RWPE2 (cell line): ENCODE measurements at regions not wholly inside any gene's neighbourhood (a gene's known extent, or its start where the extent isn't known, plus 50 kb on each side); places are given as distances from the start of the nearest gene placed in this dataset.
A peak's percentile ranks its signal among the peaks of the same experiment; 100 is the strongest.
"Not testable (repeated sequence)": the region's sequence is repeated elsewhere in the genome, so short reads cannot be mapped to it uniquely, and the experiment has no call there.

ENCODE experiments used
- ATAC-seq: fragments of 200-7000 bp; cut with Tn5 transposase; 3 replicates; pipeline ENCODE4 v1.9.1; 2021; ENCODE audit warnings: low read depth
- DNase-seq: peaks from one replicate; pipeline ENCODE4 v3.0.0-alpha.2; 2020; ENCODE audit warnings: low spot score
- H3K27ac ChIP-seq: fragments of 450-650 bp; 2 replicates; pipeline ENCODE4 v1.5.1; 2017; ENCODE audit warnings: mild to moderate bottlenecking; ENCODE audit not compliant: poor library complexity, severe bottlenecking
- H3K27me3 ChIP-seq: fragments of 250-450 bp; sonication (Bioruptor Pico); 2 replicates; pipeline ENCODE4 v1.5.1; 2021; ENCODE audit warnings: mild to moderate bottlenecking, moderate library complexity; ENCODE audit not compliant: insufficient read depth, poor library complexity, severe bottlenecking
- H3K36me3 ChIP-seq: fragments of 250-450 bp; sonication (Bioruptor Pico); 2 replicates; pipeline ENCODE4 v1.5.1; 2020; ENCODE audit warnings: low read depth, mild to moderate bottlenecking, moderate library complexity
- H3K4me1 ChIP-seq: fragments of 250-450 bp; sonication (Bioruptor Pico); 2 replicates; pipeline ENCODE4 v1.5.1; 2021; ENCODE audit warnings: mild to moderate bottlenecking, moderate library complexity; ENCODE audit not compliant: insufficient read depth, poor library complexity, severe bottlenecking
- H3K4me3 ChIP-seq: fragments of 250-450 bp; sonication (Bioruptor Pico); 2 replicates; pipeline ENCODE4 v1.5.1; 2021; ENCODE audit warnings: mild to moderate bottlenecking, moderate library complexity; ENCODE audit not compliant: severe bottlenecking
- H3K9me3 ChIP-seq: fragments of 250-450 bp; sonication (Bioruptor Pico); 2 replicates; pipeline ENCODE4 v1.5.1; 2021; ENCODE audit warnings: mild to moderate bottlenecking, moderate library complexity; ENCODE audit not compliant: severe bottlenecking
- CTCF ChIP-seq: fragments of 450-650 bp; IDR thresholded peaks from one replicate; pipeline ENCODE4 v1.5.1; 2017; ENCODE audit warnings: mild to moderate bottlenecking, moderate library complexity; ENCODE audit not compliant: poor library complexity, severe bottlenecking

- peak; percentile 69 for ATAC-seq
- DNase-seq, H3K4me3 ChIP-seq, H3K27ac ChIP-seq, H3K27me3 ChIP-seq, H3K4me1 ChIP-seq, H3K9me3 ChIP-seq, H3K36me3 ChIP-seq: not testable (repeated sequence)
- peak; percentile 20 for TF ChIP-seq CTCF
Measured at GRCh38 chr9:42798571-42798970, 615.1 kb downstream of the SPATA31A6 start.

GRCh38 chr9:42802716-42803115 is 619.3 kb downstream of the SPATA31A6 start:
- not testable (repeated sequence) for H3K4me1 ChIP-seq, H3K4me3 ChIP-seq, H3K36me3 ChIP-seq, H3K27ac ChIP-seq, H3K9me3 ChIP-seq, ATAC-seq, DNase-seq, H3K27me3 ChIP-seq

GRCh38 chr9:42806674-42807073 is 623.2 kb downstream of the SPATA31A6 start:
- not testable (repeated sequence) for H3K27ac ChIP-seq, H3K4me1 ChIP-seq, DNase-seq, H3K9me3 ChIP-seq, H3K36me3 ChIP-seq, H3K4me3 ChIP-seq, H3K27me3 ChIP-seq
- ATAC-seq = peak; percentile 66; the same call in 2 of the 3 replicates

- H3K27ac ChIP-seq, H3K4me3 ChIP-seq, ATAC-seq, DNase-seq, H3K4me1 ChIP-seq, H3K27me3 ChIP-seq, H3K9me3 ChIP-seq, H3K36me3 ChIP-seq: not testable (repeated sequence)
Measured at GRCh38 chr9:42821468-42821867, 638.0 kb downstream of the SPATA31A6 start.

GRCh38 chr9:42848156-42848555 is 664.7 kb downstream of the SPATA31A6 start:
- H3K36me3 ChIP-seq, H3K4me3 ChIP-seq, H3K27ac ChIP-seq, H3K9me3 ChIP-seq, DNase-seq, H3K4me1 ChIP-seq, H3K27me3 ChIP-seq, ATAC-seq: not testable (repeated sequence)

- not testable (repeated sequence) for H3K27me3 ChIP-seq, DNase-seq, H3K27ac ChIP-seq, H3K9me3 ChIP-seq, H3K36me3 ChIP-seq, H3K4me1 ChIP-seq, ATAC-seq
- H3K4me3 ChIP-seq = peak overlapping the region; percentile 31
Measured at GRCh38 chr9:42850896-42851693, 667.6 kb downstream of the SPATA31A6 start.

GRCh38 chr9:42851701-42852100 is 668.2 kb downstream of the SPATA31A6 start:
- H3K4me3 ChIP-seq = peak overlapping the region; percentile 31
- DNase-seq, H3K36me3 ChIP-seq, ATAC-seq, H3K27me3 ChIP-seq, H3K9me3 ChIP-seq, H3K27ac ChIP-seq, H3K4me1 ChIP-seq: not testable (repeated sequence)
